Left ventricle myocardium inferior (tissue), 1 donor: ENCODE measurements at regions not wholly inside any gene's neighbourhood (a gene's known extent, or its start where the extent isn't known, plus 50 kb on each side); places are given as distances from the start of the nearest gene placed in this dataset.

Experiments used
- DNase-seq: peaks from one replicate; pipeline ENCODE4 v3.0.0-alpha.2; 2020
- H3K27ac ChIP-seq: fragments of 200-600 bp; replicated peaks from 2 replicates; pipeline ENCODE4 v1.8.0; 2021
- H3K27me3 ChIP-seq: fragments of 200-600 bp; 2 replicates; pipeline ENCODE4 v1.8.0; 2021; ENCODE audit warnings: low read depth
- H3K36me3 ChIP-seq: fragments of 200-600 bp; 2 replicates; pipeline ENCODE4 v1.8.0; 2021
- H3K4me1 ChIP-seq: fragments of 200-600 bp; 2 replicates; pipeline ENCODE4 v1.8.0; 2021
- H3K4me3 ChIP-seq: fragments of 200-600 bp; 2 replicates; pipeline ENCODE4 v1.8.0; 2021; ENCODE audit warnings: mild to moderate bottlenecking, moderate library complexity
- H3K9me3 ChIP-seq: fragments of 200-600 bp; replicated peaks from 2 replicates; pipeline ENCODE4 v1.8.0; 2021
- CTCF ChIP-seq: fragments of 200-600 bp; IDR thresholded peaks from 2 replicates; pipeline ENCODE4 v1.8.0; 2021; ENCODE audit warnings: antibody characterized with exemption, mild to moderate bottlenecking, borderline replicate concordance
- intact Hi-C: fragments of 100-400 bp; cut with micrococcal nuclease; formaldehyde crosslinking; loops from one replicate; pipeline ENCODE4 v1.11.0; 2022
- donor health status: DM: no; HTN: yes; CAD: no; lungs with severe emphysema.

- TF ChIP-seq CTCF: no peak
- Histone ChIP-seq H3K27ac (no peak overlapping the region), H3K4me1 (peaks cover 16% of the 10 kb centered on the region), H3K27me3 (no peaks in the 10 kb centered on the region), H3K4me3 (no peak overlapping the region), H3K9me3 (peaks cover 9% of the 10 kb centered on the region), H3K36me3 (no peaks in the 10 kb centered on the region)
- no peak for DNase-seq
- intact Hi-C loops: no loop called here
Measured at GRCh38 chr7:33706771-33707200, 198.6 kb upstream of the BMPER start.

- TF ChIP-seq CTCF: no peak
- no peaks in the 10 kb centered on the region for H3K36me3 ChIP-seq
- peaks cover 3% of the 10 kb centered on the region for H3K9me3 ChIP-seq
- no peak for DNase-seq
- H3K4me3 ChIP-seq: no peak overlapping the region
- peaks cover 16% of the 10 kb centered on the region for H3K4me1 ChIP-seq
- intact Hi-C loops: no loop called here
- H3K27me3 ChIP-seq: no peaks in the 10 kb centered on the region
- no peak overlapping the region for H3K27ac ChIP-seq
Measured at GRCh38 chr7:33707427-33707826, 197.9 kb upstream of the BMPER start.

GRCh38 chr7:33710608-33711007 is 194.7 kb upstream of the BMPER start:
- Histone ChIP-seq H3K4me3 (no peak overlapping the region), H3K27me3 (no peaks in the 10 kb centered on the region), H3K9me3 (no peaks in the 10 kb centered on the region), H3K36me3 (no peaks in the 10 kb centered on the region), H3K4me1 (peaks cover 16% of the 10 kb centered on the region), H3K27ac (no peak overlapping the region)
- no peak for DNase-seq
- TF ChIP-seq CTCF: no peak
- intact Hi-C loops: no loop called here

- intact Hi-C loops: no loop called here
- no peak for DNase-seq
- no peak overlapping the region for H3K27ac ChIP-seq
- H3K36me3 ChIP-seq: no peaks in the 10 kb centered on the region
- H3K4me1 ChIP-seq: peaks cover 14% of the 10 kb centered on the region
- no peak overlapping the region for H3K4me3 ChIP-seq
- H3K27me3 ChIP-seq: no peaks in the 10 kb centered on the region
- no peak for TF ChIP-seq CTCF
- H3K9me3 ChIP-seq: no peaks in the 10 kb centered on the region
Measured at GRCh38 chr7:33711231-33712019, 193.9 kb upstream of the BMPER start.

GRCh38 chr7:33712020-33712414 is 193.3 kb upstream of the BMPER start:
- peaks cover 8% of the 10 kb centered on the region for H3K4me1 ChIP-seq
- no peak overlapping the region for H3K27ac ChIP-seq
- TF ChIP-seq CTCF: no peak
- H3K36me3 ChIP-seq: no peaks in the 10 kb centered on the region
- DNase-seq: no peak
- H3K27me3 ChIP-seq: no peaks in the 10 kb centered on the region
- H3K9me3 ChIP-seq: no peaks in the 10 kb centered on the region
- intact Hi-C loops: no loop called here
- H3K4me3 ChIP-seq: no peak overlapping the region
